ENCODE measurements at regions not wholly inside any gene's neighbourhood (a gene's known extent, or its start where the extent isn't known, plus 50 kb on each side); places are given as distances from the start of the nearest gene placed in this dataset.

GRCh38 chr6:37558646-37559045, 59.0 kb upstream of the CCDC167 start:
- TF ChIP-seq CTCF (IDR thresholded peaks at IDR 0.05) (no peak), POLR2AphosphoS5 (IDR thresholded peaks at IDR 0.05; ENCODE audit: low read depth, low read length) (no peak)

All from Panc1 (cell line).